HFFc6 (cell line): ENCODE measurements at regions not wholly inside any gene's neighbourhood (a gene's known extent, or its start where the extent isn't known, plus 50 kb on each side); places are given as distances from the start of the nearest gene placed in this dataset.
"Not testable (repeated sequence)": the region's sequence is repeated elsewhere in the genome, so short reads cannot be mapped to it uniquely, and the experiment has no call there.

ENCODE experiments used
- DNase-seq: peaks from one replicate; pipeline ENCODE4 v3.0.0-alpha.2; 2018
- H3K27ac Mint-ChIP-seq: 2 replicates; pipeline ENCODE4 v1.8.0; 2020; ENCODE audit warnings: mild to moderate bottlenecking, mixed read lengths
- H3K27me3 Mint-ChIP-seq: 2 replicates; pipeline ENCODE4 v1.8.0; 2021; ENCODE audit warnings: mild to moderate bottlenecking, moderate library complexity, mixed read lengths; ENCODE audit not compliant: insufficient read depth
- H3K36me3 Mint-ChIP-seq: 2 replicates; pipeline ENCODE4 v1.8.0; 2021; ENCODE audit warnings: low read depth, mixed read lengths
- H3K4me1 Mint-ChIP-seq: 2 replicates; pipeline ENCODE4 v1.8.0; 2020; ENCODE audit warnings: low read depth, mixed read lengths
- H3K4me3 Mint-ChIP-seq: 2 replicates; pipeline ENCODE4 v1.8.0; 2020; ENCODE audit warnings: mild to moderate bottlenecking, moderate library complexity, mixed read lengths
- H3K9me3 Mint-ChIP-seq: 2 replicates; pipeline ENCODE4 v1.8.0; 2020; ENCODE audit warnings: mild to moderate bottlenecking, mixed read lengths
- TF ChIP-seq, protein P1 (sequence below): fragments of 200-600 bp; sonication (generic); IDR thresholded peaks from 2 replicates; pipeline ENCODE4 v1.5.0; 2021; ENCODE audit warnings: antibody characterized with exemption, mild to moderate bottlenecking

DNA sequence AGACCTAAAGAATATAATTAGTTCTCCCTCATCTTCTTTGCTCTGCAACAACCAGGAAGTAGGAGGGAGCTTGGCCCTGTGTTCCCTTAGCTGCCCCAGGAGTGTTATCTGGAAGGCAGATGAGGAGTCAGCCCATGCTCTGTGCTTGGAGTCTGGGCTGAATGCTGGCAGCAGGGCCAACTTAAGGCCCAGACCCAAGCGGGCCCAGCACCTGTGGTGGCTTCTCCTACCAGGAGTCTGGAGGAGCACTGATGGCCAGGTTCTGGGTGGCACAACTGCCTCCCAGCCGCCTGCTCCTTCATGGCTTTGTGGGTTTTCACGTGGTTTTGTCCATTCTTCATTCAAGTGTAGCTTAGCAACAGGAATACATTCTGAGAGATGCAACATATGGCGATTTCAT, 1910.7 kb upstream of the LRRTM1 start:
- no peak overlapping the region for H3K4me3 Mint-ChIP-seq

DNA sequence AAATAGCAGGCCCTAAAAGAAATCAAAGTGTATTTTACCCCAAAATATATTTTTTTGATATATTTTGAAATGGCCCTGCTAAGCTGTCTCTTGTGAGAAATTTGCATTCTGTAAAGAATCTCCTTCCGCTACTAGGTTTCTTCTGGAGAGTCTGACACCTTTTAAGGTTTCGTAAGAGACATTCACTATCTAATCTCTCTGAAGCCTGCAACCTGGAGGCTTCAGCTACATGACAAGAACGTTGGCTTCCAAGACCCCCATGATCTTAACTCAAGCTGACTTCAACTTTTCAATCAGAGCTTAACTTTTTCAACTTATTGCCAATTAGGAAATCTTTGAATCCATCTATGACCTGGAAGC, 1894.9 kb upstream of the LRRTM1 start:
- Mint-ChIP-seq H3K27ac (no peak overlapping the region), H3K9me3 (peaks cover 37% of the 10 kb centered on the region), H3K27me3 (no peaks in the 10 kb centered on the region), H3K4me1 (no peaks in the 10 kb centered on the region), H3K36me3 (no peaks in the 10 kb centered on the region), H3K4me3 (no peak overlapping the region)
- no peak for DNase-seq
- TF ChIP-seq, protein P1, sequence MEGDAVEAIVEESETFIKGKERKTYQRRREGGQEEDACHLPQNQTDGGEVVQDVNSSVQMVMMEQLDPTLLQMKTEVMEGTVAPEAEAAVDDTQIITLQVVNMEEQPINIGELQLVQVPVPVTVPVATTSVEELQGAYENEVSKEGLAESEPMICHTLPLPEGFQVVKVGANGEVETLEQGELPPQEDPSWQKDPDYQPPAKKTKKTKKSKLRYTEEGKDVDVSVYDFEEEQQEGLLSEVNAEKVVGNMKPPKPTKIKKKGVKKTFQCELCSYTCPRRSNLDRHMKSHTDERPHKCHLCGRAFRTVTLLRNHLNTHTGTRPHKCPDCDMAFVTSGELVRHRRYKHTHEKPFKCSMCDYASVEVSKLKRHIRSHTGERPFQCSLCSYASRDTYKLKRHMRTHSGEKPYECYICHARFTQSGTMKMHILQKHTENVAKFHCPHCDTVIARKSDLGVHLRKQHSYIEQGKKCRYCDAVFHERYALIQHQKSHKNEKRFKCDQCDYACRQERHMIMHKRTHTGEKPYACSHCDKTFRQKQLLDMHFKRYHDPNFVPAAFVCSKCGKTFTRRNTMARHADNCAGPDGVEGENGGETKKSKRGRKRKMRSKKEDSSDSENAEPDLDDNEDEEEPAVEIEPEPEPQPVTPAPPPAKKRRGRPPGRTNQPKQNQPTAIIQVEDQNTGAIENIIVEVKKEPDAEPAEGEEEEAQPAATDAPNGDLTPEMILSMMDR, result no peak

More for the DNA sequence above, 1910.7 kb upstream of the LRRTM1 start:
- Mint-ChIP-seq H3K27ac (no peak overlapping the region), H3K9me3 (peaks cover 30% of the 10 kb centered on the region), H3K4me1 (no peaks in the 10 kb centered on the region), H3K27me3 (no peaks in the 10 kb centered on the region), H3K36me3 (no peaks in the 10 kb centered on the region)
- TF ChIP-seq, protein P1, result no peak
- DNase-seq, result no peak

GRCh38 chr2:82198809-82199492, 1894.4 kb upstream of the LRRTM1 start:
- Mint-ChIP-seq H3K4me1 (no peaks in the 10 kb centered on the region), H3K4me3 (no peak overlapping the region), H3K27me3 (no peaks in the 10 kb centered on the region), H3K27ac (no peak overlapping the region), H3K36me3 (no peaks in the 10 kb centered on the region), H3K9me3 (peaks cover 32% of the 10 kb centered on the region)
- DNase-seq, result no peak
- TF ChIP-seq, protein P1, result no peak

DNA sequence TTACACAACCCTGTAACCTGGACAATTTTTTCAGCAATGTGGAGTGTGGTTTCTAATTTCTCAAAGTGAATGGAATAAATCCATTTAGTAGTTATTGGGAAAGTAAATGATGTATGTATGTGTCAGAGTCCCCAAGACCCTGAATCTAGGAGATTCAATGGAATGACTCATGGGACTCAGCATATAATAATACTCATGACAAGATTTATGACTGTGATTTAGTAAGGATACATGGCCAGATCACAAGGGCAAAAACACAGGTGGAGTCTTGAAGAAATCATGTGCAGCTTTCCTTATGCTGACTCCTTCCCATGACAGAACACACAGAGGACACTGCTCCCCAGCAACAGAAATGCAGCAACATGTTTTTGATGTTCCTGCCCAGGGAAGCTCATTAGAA, 1877.7 kb upstream of the LRRTM1 start:
- Mint-ChIP-seq H3K9me3 (peaks cover 34% of the 10 kb centered on the region), H3K4me1 (no peaks in the 10 kb centered on the region), H3K4me3 (no peak overlapping the region), H3K27me3 (no peaks in the 10 kb centered on the region), H3K36me3 (no peaks in the 10 kb centered on the region), H3K27ac (no peak overlapping the region)
- TF ChIP-seq, protein P1, result no peak
- no peak for DNase-seq

DNA sequence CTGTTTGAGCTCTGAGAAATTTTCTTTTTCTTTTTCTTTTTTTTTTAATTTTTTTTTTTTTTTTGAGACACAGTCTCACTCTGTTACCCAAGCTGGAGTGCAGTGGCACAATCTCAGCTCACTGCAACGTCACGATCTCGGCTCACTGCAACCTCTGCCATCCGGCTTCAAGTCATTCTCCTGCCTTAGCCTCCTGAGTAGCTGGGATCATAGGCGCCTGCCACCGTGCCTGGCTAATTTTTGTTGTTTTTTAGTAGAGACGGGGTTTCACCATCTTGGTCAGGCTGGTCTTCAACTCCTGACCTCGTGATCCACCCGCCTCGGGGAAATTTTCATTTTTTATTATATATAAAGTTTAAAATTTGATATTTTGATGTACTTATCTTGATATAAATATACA, 1870.7 kb upstream of the LRRTM1 start:
- not testable (repeated sequence) for H3K36me3 Mint-ChIP-seq, H3K27ac Mint-ChIP-seq, DNase-seq, H3K4me3 Mint-ChIP-seq, H3K27me3 Mint-ChIP-seq, H3K4me1 Mint-ChIP-seq
- peaks cover 32% of the 10 kb centered on the region for H3K9me3 Mint-ChIP-seq

GRCh38 chr2:82172483-82172882, 1867.9 kb upstream of the LRRTM1 start:
- Mint-ChIP-seq H3K27ac (no peak overlapping the region), H3K27me3 (no peaks in the 10 kb centered on the region), H3K9me3 (peaks cover 28% of the 10 kb centered on the region), H3K4me3 (no peak overlapping the region), H3K4me1 (no peaks in the 10 kb centered on the region), H3K36me3 (no peaks in the 10 kb centered on the region)
- DNase-seq, result no peak
- TF ChIP-seq, protein P1, result no peak
